ENCODE measurements at regions not wholly inside any gene's neighbourhood (a gene's known extent, or its start where the extent isn't known, plus 50 kb on each side); places are given as distances from the start of the nearest gene placed in this dataset.

DNA sequence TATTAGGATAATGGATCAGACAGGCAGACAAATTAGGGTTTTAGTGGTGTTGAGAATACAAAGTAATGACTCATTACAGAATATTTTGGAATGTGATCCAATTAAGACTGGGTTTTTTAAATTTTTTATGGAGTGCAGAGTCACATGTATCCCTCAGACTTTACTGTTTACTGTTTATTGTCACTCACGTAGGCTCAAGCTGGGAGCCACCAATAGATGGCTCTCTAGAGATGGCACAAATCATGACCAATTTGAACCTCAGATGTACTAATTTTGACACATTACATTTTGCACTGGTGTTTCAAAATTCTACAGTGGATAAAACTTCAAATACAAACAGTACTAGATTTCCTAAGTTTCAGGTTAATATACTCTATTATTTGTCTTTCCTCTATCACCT is 53.6 kb upstream of the ANO3 start:
- WGBS, 2 donors: 1 to 7% methylated on average over 1 of the region's 1 CpG
- intact Hi-C loops (cut with DNase I): no loop called here
- Histone ChIP-seq H3K9me3 (no peaks in the 10 kb centered on the region), H3K4me1 (no peaks in the 10 kb centered on the region), H3K36me3 (no peaks in the 10 kb centered on the region), H3K4me3 (no peak overlapping the region), H3K27ac (no peak overlapping the region), H3K27me3 (no peaks in the 10 kb centered on the region)
- no peak for DNase-seq
- TF ChIP-seq CTCF (IDR thresholded peaks at IDR 0.05) (no peak), EP300 (IDR thresholded peaks at IDR 0.05) (no peak), POLR2AphosphoS5 (IDR thresholded peaks at IDR 0.05) (no peak), POLR2A (IDR thresholded peaks at IDR 0.05) (no peak)
